OCI-LY1 (cell line): ENCODE measurements at regions not wholly inside any gene's neighbourhood (a gene's known extent, or its start where the extent isn't known, plus 50 kb on each side); places are given as distances from the start of the nearest gene placed in this dataset.

Experiments used
- EZH2 ChIP-seq: fragments of 200-600 bp; sonication (generic), shearing (Covaris generic); IDR thresholded peaks from 2 replicates; pipeline ENCODE4 v1.8.0; 2017; ENCODE audit warnings: borderline replicate concordance, mixed run types, mild to moderate bottlenecking, antibody characterized with exemption, low read length, moderate library complexity, mixed read lengths
- TF ChIP-seq, protein P1 (sequence below): fragments of 200-600 bp; sonication (generic), shearing (Covaris generic); IDR thresholded peaks from 2 replicates; pipeline ENCODE4 v1.5.1; 2017; ENCODE audit warnings: mild to moderate bottlenecking, antibody characterized with exemption, low read length, moderate library complexity, mixed read lengths

DNA sequence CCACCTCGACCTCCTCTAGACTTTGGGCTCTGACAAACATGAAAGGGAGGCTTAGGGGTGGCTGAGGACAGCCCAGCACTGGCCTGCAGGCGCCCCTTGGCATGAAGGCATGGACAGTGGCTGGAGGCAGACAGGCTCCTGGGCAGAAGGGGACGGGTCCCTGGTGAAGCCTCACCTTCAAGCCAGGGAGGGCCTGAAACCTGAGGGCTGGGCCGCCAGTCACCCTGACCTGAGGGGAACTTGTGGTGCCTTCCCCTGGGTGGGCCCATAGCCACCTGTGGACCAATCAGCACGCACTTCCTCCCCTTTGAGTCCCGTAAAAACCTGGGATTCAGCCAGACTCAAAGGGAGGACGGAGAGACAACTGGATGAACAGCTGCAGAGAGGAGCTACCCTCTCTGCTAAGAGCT lies 90.4 kb upstream of the PUM3 start:
- TF ChIP-seq, protein P1, sequence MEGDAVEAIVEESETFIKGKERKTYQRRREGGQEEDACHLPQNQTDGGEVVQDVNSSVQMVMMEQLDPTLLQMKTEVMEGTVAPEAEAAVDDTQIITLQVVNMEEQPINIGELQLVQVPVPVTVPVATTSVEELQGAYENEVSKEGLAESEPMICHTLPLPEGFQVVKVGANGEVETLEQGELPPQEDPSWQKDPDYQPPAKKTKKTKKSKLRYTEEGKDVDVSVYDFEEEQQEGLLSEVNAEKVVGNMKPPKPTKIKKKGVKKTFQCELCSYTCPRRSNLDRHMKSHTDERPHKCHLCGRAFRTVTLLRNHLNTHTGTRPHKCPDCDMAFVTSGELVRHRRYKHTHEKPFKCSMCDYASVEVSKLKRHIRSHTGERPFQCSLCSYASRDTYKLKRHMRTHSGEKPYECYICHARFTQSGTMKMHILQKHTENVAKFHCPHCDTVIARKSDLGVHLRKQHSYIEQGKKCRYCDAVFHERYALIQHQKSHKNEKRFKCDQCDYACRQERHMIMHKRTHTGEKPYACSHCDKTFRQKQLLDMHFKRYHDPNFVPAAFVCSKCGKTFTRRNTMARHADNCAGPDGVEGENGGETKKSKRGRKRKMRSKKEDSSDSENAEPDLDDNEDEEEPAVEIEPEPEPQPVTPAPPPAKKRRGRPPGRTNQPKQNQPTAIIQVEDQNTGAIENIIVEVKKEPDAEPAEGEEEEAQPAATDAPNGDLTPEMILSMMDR = no peak
- TF ChIP-seq EZH2 = no peak
